ENCODE measurements at regions not wholly inside any gene's neighbourhood (a gene's known extent, or its start where the extent isn't known, plus 50 kb on each side); places are given as distances from the start of the nearest gene placed in this dataset.

- CTCF ChIA-PET = no interaction called here
- Histone ChIP-seq H3K27ac (ENCODE audit: low read length) (no peak overlapping the region), H3K27me3 (ENCODE audit: control insufficient read depth, insufficient read depth, low read length) (peaks cover 4% of the 10 kb centered on the region; the same call in 1 of the 2 replicates), H3K36me3 (ENCODE audit: control insufficient read depth, insufficient read depth, low read length) (no peaks in the 10 kb centered on the region), H3K9me3 (ENCODE audit: control insufficient read depth, insufficient read depth, low read depth, low read length) (no peaks in the 10 kb centered on the region), H3K4me1 (ENCODE audit: control insufficient read depth, insufficient read depth, low read length) (no peaks in the 10 kb centered on the region), H3K4me3 (ENCODE audit: low read depth in 2 of 2, low read length in 2 of 2) (no peak overlapping the region)
- intact Hi-C loops (cut with micrococcal nuclease; ENCODE audit: unreplicated experiment) = no loop called here
- in situ Hi-C loops (cut with HindIII; ENCODE audit: low pct_unique_long_range_greater_than_20kb, low sequenced_read_pairs) = no loop called here
- DNase-seq (ENCODE audit: low read depth, low spot score) = no peak
- BruUV-seq (replicated peaks) = no TSS peak
- ATAC-seq = no peak
- POLR2A ChIA-PET = no interaction called here
- no peak for TF ChIP-seq SIN3A (IDR thresholded peaks at IDR 0.05; ENCODE audit: borderline replicate concordance, insufficient read depth, low read depth, low read length)
- TF ChIP-seq REST (IDR thresholded peaks at IDR 0.05; ENCODE audit: insufficient read depth in 1 of 2, low read depth in 2 of 2, low read length in 1 of 2) = no peak
- TF ChIP-seq POLR2AphosphoS5 (IDR thresholded peaks at IDR 0.05; ENCODE audit: low read depth, low read length) = no peak
- TF ChIP-seq, protein P1, sequence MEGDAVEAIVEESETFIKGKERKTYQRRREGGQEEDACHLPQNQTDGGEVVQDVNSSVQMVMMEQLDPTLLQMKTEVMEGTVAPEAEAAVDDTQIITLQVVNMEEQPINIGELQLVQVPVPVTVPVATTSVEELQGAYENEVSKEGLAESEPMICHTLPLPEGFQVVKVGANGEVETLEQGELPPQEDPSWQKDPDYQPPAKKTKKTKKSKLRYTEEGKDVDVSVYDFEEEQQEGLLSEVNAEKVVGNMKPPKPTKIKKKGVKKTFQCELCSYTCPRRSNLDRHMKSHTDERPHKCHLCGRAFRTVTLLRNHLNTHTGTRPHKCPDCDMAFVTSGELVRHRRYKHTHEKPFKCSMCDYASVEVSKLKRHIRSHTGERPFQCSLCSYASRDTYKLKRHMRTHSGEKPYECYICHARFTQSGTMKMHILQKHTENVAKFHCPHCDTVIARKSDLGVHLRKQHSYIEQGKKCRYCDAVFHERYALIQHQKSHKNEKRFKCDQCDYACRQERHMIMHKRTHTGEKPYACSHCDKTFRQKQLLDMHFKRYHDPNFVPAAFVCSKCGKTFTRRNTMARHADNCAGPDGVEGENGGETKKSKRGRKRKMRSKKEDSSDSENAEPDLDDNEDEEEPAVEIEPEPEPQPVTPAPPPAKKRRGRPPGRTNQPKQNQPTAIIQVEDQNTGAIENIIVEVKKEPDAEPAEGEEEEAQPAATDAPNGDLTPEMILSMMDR (IDR thresholded peaks at IDR 0.05) = no peak
- no peak for TF ChIP-seq TCF7L2 (IDR thresholded peaks at IDR 0.05; ENCODE audit: low read depth, low read length)
These were observed 272.8 kb downstream of the FAM76B start for GRCh38 chr11:95516786-95517185.

- in situ Hi-C loops (cut with HindIII; ENCODE audit: low pct_unique_long_range_greater_than_20kb, low sequenced_read_pairs) = no loop called here
- no peaks in the 10 kb centered on the region for H3K36me3 ChIP-seq (ENCODE audit: control insufficient read depth, insufficient read depth, low read length)
- ATAC-seq (no peak), DNase-seq (ENCODE audit: low read depth, low spot score) (no peak)
- H3K27ac ChIP-seq (ENCODE audit: low read length) = no peak overlapping the region
- TF ChIP-seq REST (IDR thresholded peaks at IDR 0.05; ENCODE audit: insufficient read depth in 1 of 2, low read depth in 2 of 2, low read length in 1 of 2) = no peak
- CTCF ChIA-PET = no interaction called here
- POLR2A ChIA-PET = no interaction called here
- no peaks in the 10 kb centered on the region for H3K9me3 ChIP-seq (ENCODE audit: control insufficient read depth, insufficient read depth, low read depth, low read length)
- BruUV-seq (replicated peaks) = no TSS peak
- no peak overlapping the region for H3K4me3 ChIP-seq (ENCODE audit: low read depth in 2 of 2, low read length in 2 of 2)
- intact Hi-C loops (cut with micrococcal nuclease; ENCODE audit: unreplicated experiment) = no loop called here
- peaks cover 4% of the 10 kb centered on the region; the same call in 1 of the 2 replicates for H3K27me3 ChIP-seq (ENCODE audit: control insufficient read depth, insufficient read depth, low read length)
- H3K4me1 ChIP-seq (ENCODE audit: control insufficient read depth, insufficient read depth, low read length) = no peaks in the 10 kb centered on the region
These were observed 273.4 kb downstream of the FAM76B start for GRCh38 chr11:95516175-95516574.

Data from Panc1 (cell line).